ENCODE measurements at regions not wholly inside any gene's neighbourhood (a gene's known extent, or its start where the extent isn't known, plus 50 kb on each side); places are given as distances from the start of the nearest gene placed in this dataset.

- Histone ChIP-seq H3K9me1 (ENCODE audit: insufficient read depth, low read length) (no peaks in the 10 kb centered on the region), H3K4ac (ENCODE audit: low read depth, low read length) (no peak overlapping the region), H2AK5ac (ENCODE audit: low read depth, low read length) (no peak overlapping the region), H2BK15ac (ENCODE audit: low read depth, low read length) (no peak overlapping the region), H4K91ac (ENCODE audit: insufficient read depth, low read depth, low read length) (no peak overlapping the region), H2AFZ (replicated peaks; ENCODE audit: low read length, poor library complexity) (no peak overlapping the region), H4K20me1 (ENCODE audit: insufficient read depth, low read length) (no peaks in the 10 kb centered on the region), H3K14ac (replicated peaks; ENCODE audit: low read depth, low read length) (no peak overlapping the region), H2BK5ac (ENCODE audit: low read depth, low read length, poor library complexity, severe bottlenecking) (no peak overlapping the region), H2AK9ac (replicated peaks; ENCODE audit: low read depth, low read length, poor library complexity) (no peak overlapping the region), H3K79me1 (ENCODE audit: low read depth in 1 of 2, low read length in 2 of 2) (no peaks in the 10 kb centered on the region), H4K5ac (ENCODE audit: low read depth, low read length) (no peak overlapping the region), H3K23ac (ENCODE audit: low read depth, low read length) (no peak overlapping the region), H4K8ac (ENCODE audit: low read depth in 2 of 2, low read length in 2 of 2) (no peak overlapping the region), H3K36me3 (ENCODE audit: control insufficient read depth, insufficient read depth, low read length) (no peaks in the 10 kb centered on the region), H2BK20ac (ENCODE audit: low read depth, low read length) (no peak overlapping the region), H3K18ac (ENCODE audit: low read depth, low read length) (no peak overlapping the region), H3K9ac (ENCODE audit: low read depth, low read length) (no peak overlapping the region), H2BK120ac (ENCODE audit: low read depth, low read length) (no peak overlapping the region), H3K27ac (ENCODE audit: insufficient read depth, low read length) (no peak overlapping the region), H3K56ac (ENCODE audit: extremely low read depth, insufficient read depth, low read length) (no peak overlapping the region), H3K4me1 (ENCODE audit: control insufficient read depth, insufficient read depth, low read length) (no peaks in the 10 kb centered on the region), H3K9me3 (ENCODE audit: control insufficient read depth, insufficient read depth, low read length) (peaks cover 5% of the 10 kb centered on the region; the same call in 1 of the 2 replicates), H3K27me3 (ENCODE audit: control insufficient read depth, insufficient read depth, low read length) (no peaks in the 10 kb centered on the region), H3K4me3 (ENCODE audit: insufficient read depth, low read depth, low read length) (no peak overlapping the region), H3K4me2 (ENCODE audit: low read depth, low read length) (no peak overlapping the region)
- dilution Hi-C loops (cut with HindIII; ENCODE audit: low sequenced_read_pairs, unreplicated experiment) (no loop called here), intact Hi-C loops (cut with micrococcal nuclease) (no loop called here), in situ Hi-C loops (cut with MboI; ENCODE audit: low sequenced_read_pairs) (no loop called here)
- no TSS peak for BruUV-seq (replicated peaks)
- no CpG with 5 or more reads among the region's 4 CpGs for WGBS, 2 experiments (ENCODE audit: extremely low coverage in 2 of 2, insufficient read length in 1 of 2)
- DNase-seq (no peak), ATAC-seq (ENCODE audit: low read depth) (no peak)
- CTCF ChIA-PET: no interaction called here
- POLR2A ChIA-PET (ENCODE audit: unreplicated experiment): no interaction called here
- TF ChIP-seq BHLHE40 (IDR thresholded peaks at IDR 0.05; ENCODE audit: low read depth, low read length) (no peak), MXI1 (IDR thresholded peaks at IDR 0.05; ENCODE audit: borderline replicate concordance, low read depth, low read length) (no peak), RAD21 (IDR thresholded peaks at IDR 0.05; ENCODE audit: low read length) (no peak)
Observed at GRCh38 chr14:26023967-26024366, 573.9 kb downstream of the NOVA1 start.
